HG02884 (cell line): ENCODE measurements at regions not wholly inside any gene's neighbourhood (a gene's known extent, or its start where the extent isn't known, plus 50 kb on each side); places are given as distances from the start of the nearest gene placed in this dataset.
"Not testable (repeated sequence)": the region's sequence is repeated elsewhere in the genome, so short reads cannot be mapped to it uniquely, and the experiment has no call there.

Experiments
- ATAC-seq: cut with Tn5 transposase; IDR thresholded peaks from one replicate; pipeline ENCODE4 v1.9.1; 2021; ENCODE audit warnings: mild to moderate bottlenecking, moderate library complexity; ENCODE audit not compliant: unreplicated experiment

GRCh38 chr5:60125636-60126035, 232.1 kb upstream of the PDE4D start:
- ATAC-seq: no peak

GRCh38 chr5:60102961-60103693, 209.6 kb upstream of the PDE4D start:
- no peak for ATAC-seq

- no peak for ATAC-seq
Measured at GRCh38 chr5:60101573-60101972, 208.0 kb upstream of the PDE4D start.

- no peak for ATAC-seq
Measured at GRCh38 chr5:60092671-60093422, 199.3 kb upstream of the PDE4D start.

GRCh38 chr5:60086583-60086982, 193.1 kb upstream of the PDE4D start:
- no peak for ATAC-seq

- no peak for ATAC-seq
Measured at GRCh38 chr5:60084226-60084625, 190.7 kb upstream of the PDE4D start.

- ATAC-seq: no peak
Measured at GRCh38 chr5:60077292-60077691, 183.8 kb upstream of the PDE4D start.

GRCh38 chr5:60076746-60077145, 183.2 kb upstream of the PDE4D start:
- no peak for ATAC-seq

- no peak for ATAC-seq
Measured at GRCh38 chr5:60066502-60066901, 173.0 kb upstream of the PDE4D start.

GRCh38 chr5:60060389-60060788, 166.9 kb upstream of the PDE4D start:
- no peak for ATAC-seq

- ATAC-seq: no peak
Measured at GRCh38 chr5:60056191-60056590, 162.7 kb upstream of the PDE4D start.

GRCh38 chr5:60055168-60055567, 161.6 kb upstream of the PDE4D start:
- no peak for ATAC-seq

- ATAC-seq: not testable (repeated sequence)
Measured at GRCh38 chr5:60041996-60042664, 148.6 kb upstream of the PDE4D start.

GRCh38 chr5:60041508-60041907, 148.0 kb upstream of the PDE4D start:
- ATAC-seq: not testable (repeated sequence)

- ATAC-seq: no peak
Measured at GRCh38 chr5:60036192-60036938, 142.8 kb upstream of the PDE4D start.

- ATAC-seq: no peak
Measured at GRCh38 chr5:60026161-60026560, 132.6 kb upstream of the PDE4D start.

- ATAC-seq: no peak
Measured at GRCh38 chr5:60024104-60024503, 130.6 kb upstream of the PDE4D start.

GRCh38 chr5:60023255-60023654, 129.7 kb upstream of the PDE4D start:
- no peak for ATAC-seq

GRCh38 chr5:60020457-60020856, 126.9 kb upstream of the PDE4D start:
- ATAC-seq: no peak

GRCh38 chr5:60018960-60019359, 125.4 kb upstream of the PDE4D start:
- ATAC-seq: not testable (repeated sequence)

- no peak for ATAC-seq
Measured at GRCh38 chr5:60018091-60018490, 124.6 kb upstream of the PDE4D start.
